ENCODE measurements at regions not wholly inside any gene's neighbourhood (a gene's known extent, or its start where the extent isn't known, plus 50 kb on each side); places are given as distances from the start of the nearest gene placed in this dataset.

DNA sequence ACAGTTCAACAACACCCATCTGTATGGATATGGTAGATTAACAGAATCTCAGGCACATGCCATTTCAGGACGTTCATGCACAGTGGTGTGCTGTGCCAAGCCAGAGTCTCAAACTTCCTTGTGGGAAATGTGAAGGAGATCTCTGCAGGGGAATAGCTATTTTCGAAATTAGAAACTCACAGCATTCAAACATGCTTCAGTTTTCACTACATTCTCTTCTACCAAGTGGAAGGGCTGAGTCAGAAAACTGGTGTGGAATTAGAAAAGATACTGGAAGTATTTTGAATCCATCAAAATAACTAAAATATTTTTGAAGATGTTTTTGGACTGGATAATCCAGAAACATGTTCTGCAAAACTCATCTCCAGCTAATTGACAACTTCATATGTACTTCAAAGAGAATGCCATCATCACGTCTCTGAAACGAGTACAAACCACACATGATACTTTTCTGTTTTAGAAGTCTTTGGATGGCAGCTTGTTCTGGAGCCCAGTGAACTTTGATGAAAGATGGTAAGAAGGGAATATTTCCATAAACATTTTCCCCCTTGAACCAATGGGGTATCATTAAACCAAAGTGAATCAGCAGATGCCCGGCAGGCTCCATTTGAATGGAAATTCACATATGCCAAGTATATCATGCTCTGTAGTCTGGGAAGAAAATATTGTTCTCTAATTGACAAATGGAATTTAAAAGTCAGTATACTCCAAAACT lies 616.3 kb upstream of the IGFBP3 start:
- no peak for DNase-seq (ENCODE audit: low spot score)

DNA sequence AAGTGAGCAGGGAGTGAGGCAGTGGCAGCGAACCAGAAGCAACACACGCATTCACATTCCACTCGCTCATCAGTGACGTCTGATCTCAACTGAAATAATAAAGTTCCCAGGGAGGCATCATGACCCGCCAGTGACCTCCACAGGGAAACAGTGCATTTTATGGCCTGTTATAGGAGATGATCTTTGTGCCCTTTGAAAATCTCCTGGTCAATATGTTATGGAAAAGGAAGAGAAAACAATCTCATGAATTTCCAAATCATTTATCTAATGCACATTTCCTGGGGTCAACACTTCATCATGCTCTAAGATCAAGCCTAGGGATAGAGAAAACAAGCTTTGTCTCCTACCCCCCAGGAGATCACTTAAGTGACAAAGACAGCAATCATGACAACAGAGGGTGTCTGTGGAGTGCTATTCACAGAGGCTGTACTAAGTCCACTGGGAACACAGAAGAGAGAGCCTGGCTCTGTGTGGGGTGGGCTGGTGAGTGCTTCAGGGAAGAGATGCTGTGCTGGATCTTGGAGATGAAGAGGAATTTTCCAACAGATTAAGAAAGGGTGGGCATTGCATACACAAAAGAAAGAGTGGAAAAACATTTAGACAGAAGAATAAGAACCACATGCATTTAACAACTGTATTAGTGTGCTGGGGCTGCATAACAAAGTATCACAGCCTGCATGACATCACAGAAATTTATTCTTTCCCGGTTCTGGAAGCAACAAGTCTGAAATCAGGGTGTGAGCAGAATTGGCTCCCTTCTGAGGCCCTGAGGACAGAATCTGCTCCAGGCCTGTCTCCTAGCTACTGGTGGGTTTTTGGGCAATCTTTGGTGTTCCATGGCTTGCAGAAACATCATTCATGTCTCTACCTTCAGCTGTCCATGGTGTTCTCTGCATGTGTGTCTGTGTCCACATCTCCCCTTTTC lies 613.9 kb upstream of the IGFBP3 start:
- no peak for DNase-seq (ENCODE audit: low spot score)

GRCh38 chr7:46533946-46534345 lies 612.9 kb upstream of the IGFBP3 start:
- DNase-seq (ENCODE audit: low spot score): no peak

DNA sequence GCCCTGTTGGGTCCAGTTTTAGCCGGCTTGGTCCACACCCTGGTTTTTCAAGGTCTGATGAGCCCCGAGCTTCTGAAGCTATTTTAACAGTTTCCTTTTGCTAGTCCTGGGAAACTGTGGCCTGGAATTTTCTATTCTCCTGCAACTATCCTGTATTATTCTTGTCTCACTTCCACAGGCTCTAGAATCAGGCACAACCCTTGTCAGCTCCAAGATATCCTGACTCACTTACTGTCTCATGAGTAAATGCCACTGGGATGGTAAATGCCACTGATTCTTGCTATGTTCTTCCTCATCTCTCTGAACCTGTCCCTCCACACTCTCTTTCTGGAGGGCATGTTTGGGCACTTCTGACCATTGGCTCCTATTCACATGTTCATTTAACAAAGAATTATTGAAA lies 611.5 kb upstream of the IGFBP3 start:
- no peak for DNase-seq (ENCODE audit: low spot score)

DNA sequence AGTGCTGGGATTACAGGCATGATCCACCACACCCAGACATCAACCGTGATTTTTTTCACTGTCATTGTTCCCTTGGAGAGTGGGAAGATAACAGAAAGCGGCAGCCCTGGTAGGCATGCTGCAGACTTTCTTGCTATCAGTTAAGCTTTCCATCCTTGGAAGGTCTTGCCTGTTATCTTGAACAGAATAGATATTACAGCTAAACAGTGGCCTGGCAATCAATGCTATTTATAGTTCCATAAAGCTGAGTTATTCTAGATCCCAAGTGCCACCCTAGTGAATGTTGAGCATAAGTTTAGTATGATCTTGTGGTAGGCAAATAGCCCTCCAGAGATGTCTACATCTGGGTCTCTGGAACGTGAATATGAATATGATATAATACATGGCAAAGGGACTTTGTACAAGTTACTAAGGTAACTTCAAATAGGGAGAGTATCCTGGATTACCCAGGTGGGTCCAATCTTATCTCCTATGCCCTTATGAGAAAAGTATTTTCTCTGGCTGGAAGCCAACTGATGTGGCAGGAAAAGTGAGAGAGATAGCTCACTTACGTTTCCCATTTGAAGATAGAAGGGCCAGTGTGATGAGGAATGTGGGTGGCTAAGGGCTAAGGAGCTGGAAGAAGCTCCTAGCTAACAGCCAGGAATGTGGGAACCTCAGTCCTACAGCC lies 609.1 kb upstream of the IGFBP3 start:
- no peak for DNase-seq (ENCODE audit: low spot score)

GRCh38 chr7:46527360-46527759 lies 606.3 kb upstream of the IGFBP3 start:
- no peak for DNase-seq (ENCODE audit: low spot score)

GRCh38 chr7:46525876-46526275 lies 604.8 kb upstream of the IGFBP3 start:
- no peak for DNase-seq (ENCODE audit: low spot score)

DNA sequence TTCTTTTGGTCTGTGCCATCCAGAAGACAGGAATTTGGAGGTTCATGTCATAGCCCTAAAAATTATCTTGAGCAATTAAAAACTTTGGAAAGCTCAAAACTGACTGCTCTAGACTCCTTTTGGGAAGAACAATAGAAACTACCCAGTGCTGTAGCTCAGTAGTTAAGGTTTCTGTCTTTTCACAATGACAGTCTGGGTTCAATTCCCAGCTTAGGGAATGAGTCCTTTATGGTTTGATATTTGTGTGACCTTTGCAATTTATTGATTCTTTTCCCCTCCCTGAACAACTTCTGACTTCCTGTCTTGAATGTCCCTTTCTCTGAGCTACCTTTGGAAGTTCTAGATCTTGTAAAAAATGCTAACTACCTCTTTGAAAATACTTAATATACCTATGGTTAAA lies 603.3 kb upstream of the IGFBP3 start:
- no peak for DNase-seq (ENCODE audit: low spot score)

- DNase-seq (ENCODE audit: low spot score): no peak
Measured at GRCh38 chr7:46522354-46522906, 601.4 kb upstream of the IGFBP3 start.

- DNase-seq (ENCODE audit: low spot score): no peak
Measured at GRCh38 chr7:46518713-46519112, 597.6 kb upstream of the IGFBP3 start.

DNA sequence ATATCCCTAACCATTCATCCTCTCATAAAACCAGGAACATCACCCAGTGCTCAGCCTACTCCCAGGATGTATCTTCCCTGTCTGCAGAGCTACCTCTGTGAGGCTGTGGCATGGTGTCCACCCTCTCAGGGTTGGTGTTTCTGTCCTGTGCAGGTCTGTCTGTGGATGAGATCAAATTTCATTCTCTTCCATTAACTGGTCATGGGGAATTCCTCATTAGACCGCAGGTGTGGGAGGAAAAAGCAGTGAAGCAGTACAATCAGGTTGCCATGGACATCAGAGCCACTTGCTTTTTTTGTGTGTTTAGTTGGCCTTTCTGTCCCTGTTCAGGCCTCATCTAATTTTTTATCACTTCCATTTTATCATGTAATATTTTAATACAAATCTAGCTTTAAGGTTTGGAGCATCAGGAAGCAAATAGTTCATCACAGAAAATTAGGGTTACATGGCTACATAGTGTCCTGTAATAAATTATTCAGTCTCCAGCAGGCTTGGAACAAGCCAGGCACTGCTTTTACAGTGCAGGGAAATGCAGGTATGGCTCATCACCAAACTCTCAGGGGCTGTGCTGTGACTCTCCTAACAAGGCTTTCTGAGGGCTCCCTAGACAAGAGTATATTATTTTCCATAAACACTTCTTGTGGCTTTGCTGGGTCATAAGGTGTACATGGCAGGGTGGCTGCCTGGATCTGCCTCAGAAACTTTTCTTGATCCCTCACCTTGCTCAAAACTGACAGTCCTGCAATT lies 594.9 kb upstream of the IGFBP3 start:
- no peak for DNase-seq (ENCODE audit: low spot score)

- no peak for DNase-seq (ENCODE audit: low spot score)
Measured at GRCh38 chr7:46513447-46513848, 592.4 kb upstream of the IGFBP3 start.

DNA sequence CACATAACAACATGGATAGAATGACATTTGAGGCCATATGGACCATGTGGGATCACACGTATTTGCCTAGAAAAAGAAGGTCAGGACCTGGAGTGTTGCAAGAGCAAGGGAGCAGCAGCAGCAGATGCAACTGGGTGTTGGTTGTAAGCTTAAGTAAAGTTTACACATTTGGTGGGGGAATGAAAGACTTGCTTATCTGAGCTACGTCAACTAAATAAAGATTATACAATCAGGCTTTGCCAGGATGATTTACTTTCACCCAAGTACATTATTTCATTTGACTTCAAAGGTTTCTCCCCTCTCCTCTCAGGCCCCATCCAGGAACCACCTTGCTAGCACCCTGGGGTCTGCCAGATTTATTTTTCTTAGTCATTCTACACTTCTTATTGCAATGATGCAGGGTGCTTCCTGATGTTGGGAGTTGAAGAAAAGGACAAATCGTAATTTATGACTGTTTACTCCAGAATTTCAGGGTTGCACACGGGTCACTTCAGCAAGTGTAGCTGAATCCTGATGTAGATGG lies 591.9 kb upstream of the IGFBP3 start:
- DNase-seq (ENCODE audit: low spot score): no peak

DNA sequence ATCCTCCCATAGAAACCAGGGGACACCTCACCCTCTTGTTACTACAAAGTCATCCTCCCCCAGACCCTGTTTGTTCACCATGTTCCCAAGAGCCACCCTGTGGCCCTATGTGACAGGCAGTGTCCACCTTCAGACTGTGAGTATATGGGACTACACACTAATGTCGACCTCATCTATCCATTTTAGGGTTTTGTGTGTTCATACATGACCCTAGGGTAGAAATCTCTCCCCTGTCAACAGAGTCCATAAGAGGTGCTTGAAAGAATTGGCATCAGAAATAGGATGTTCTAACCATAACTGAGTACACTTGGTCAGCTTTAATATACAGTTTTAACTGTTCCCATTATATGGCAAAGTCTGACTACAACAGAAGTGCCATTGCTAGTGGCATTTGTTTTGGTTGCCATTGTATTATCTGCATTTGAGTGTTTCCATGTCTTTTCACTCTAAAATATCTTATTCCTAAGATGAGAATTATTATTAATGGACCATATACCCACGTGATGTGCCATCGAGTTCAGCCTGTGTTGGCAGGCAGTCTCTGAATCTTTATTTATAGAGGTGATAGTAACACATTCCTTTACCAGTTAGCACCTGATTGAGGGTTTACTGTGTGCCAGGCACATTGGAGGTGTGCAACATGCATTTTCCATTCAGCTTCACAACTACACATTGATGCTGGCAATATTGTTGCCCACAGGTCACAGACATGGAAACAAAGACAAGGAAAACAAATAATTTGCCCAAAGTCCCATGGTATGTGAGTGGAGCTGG lies 590.6 kb upstream of the IGFBP3 start:
- no peak for DNase-seq (ENCODE audit: low spot score)

GRCh38 chr7:46508583-46508982 lies 587.5 kb upstream of the IGFBP3 start:
- no peak for DNase-seq (ENCODE audit: low spot score)

DNA sequence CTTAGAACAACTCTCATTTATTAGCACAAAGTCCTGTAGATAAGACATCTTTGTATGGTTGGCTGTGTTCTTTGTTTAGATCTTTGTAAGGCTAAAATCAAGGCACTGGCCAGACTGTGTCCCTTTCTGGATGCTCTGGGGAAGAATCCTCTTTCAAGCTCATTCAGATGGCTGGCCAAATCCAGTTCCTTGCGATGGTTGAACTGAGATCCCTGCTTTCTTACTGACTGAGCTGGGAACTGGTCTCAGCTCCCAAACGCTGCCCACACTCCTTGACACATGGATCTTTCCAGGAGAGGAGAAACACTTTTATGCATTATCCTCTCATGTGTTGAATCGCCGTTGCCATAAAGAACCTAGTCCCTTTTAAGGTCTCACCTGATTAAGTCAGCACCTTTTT lies 586.5 kb upstream of the IGFBP3 start:
- no peak for DNase-seq (ENCODE audit: low spot score)

DNA sequence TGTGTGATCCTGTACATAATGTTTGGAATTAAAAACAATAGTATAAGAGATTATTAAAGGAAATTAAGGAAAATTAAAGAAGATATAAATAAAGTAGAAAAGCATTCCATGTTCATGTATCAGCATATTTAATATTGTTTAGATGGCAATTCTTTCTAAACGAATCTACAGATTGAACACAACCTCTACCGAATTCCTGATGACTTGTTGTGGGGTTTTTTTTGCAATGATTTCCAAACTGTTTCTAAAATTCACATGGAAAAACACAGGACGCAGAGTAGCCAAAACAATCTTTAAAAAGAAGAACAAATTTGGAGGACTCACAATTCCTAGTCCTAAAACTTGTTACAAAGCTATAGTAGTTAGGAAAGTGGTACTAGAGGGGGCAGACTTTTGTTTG lies 573.4 kb upstream of the IGFBP3 start:
- no peak for DNase-seq (ENCODE audit: low spot score)

DNA sequence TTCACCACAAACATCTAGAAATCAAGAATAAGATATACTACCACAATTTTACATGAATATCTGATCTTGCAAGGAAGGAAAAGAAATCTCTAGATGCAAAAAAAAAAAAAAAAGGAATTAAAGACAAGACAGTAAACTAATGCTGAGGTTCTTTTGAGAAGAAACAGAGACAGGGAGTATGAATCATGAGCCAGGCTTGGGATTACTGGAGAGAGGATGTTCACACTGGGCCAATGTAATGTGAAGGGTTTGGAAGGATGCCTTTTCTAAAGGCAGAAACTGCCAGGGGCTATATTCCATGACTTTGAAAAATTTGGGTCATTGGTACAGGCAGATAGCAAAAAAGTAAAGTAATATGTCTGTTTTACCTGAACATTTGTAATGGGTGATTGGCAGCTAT lies 573.0 kb upstream of the IGFBP3 start:
- no peak for DNase-seq (ENCODE audit: low spot score)

- DNase-seq (ENCODE audit: low spot score): no peak
Measured at GRCh38 chr7:46493196-46493595, 572.1 kb upstream of the IGFBP3 start.

GRCh38 chr7:46492466-46492865 lies 571.4 kb upstream of the IGFBP3 start:
- DNase-seq (ENCODE audit: low spot score): no peak

GRCh38 chr7:46490406-46490805 lies 569.3 kb upstream of the IGFBP3 start:
- DNase-seq (ENCODE audit: low spot score): no peak
